DMS53 treated with DMSO at 0.1 percent for 48 hours (cell line): ENCODE measurements at regions not wholly inside any gene's neighbourhood (a gene's known extent, or its start where the extent isn't known, plus 50 kb on each side); places are given as distances from the start of the nearest gene placed in this dataset.

ENCODE experiments used
- DNase-seq: peaks from one replicate; lab custom pipeline; 2025; ENCODE audit not compliant: unreplicated experiment; lab: John Stamatoyannopoulos, UW

DNA sequence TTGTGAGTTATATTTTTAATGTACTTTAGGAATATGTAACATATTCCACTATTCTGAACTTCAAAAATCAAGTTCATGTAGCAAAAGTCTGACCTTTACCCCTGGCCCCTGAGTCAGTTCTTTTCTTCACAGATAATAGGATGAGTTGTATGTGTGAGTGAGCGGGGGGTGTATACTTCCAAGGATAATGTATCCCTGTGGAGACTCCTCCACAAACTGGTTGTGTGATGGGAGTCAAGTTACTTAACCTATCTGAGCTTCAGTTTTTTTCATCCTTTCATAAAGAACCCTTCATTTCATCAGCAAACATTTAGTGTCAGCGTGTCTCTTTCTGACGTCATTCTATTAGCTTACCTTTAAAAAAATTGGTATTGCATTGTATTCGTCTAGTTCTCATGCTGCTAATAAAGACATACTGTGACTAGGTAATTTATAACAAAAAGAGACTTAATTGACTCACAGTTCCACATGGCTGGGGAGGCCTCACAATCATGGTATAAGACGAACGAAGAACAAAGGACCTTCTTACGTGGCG lies 288.1 kb upstream of the GPC6 start:
- no peak for DNase-seq

DNA sequence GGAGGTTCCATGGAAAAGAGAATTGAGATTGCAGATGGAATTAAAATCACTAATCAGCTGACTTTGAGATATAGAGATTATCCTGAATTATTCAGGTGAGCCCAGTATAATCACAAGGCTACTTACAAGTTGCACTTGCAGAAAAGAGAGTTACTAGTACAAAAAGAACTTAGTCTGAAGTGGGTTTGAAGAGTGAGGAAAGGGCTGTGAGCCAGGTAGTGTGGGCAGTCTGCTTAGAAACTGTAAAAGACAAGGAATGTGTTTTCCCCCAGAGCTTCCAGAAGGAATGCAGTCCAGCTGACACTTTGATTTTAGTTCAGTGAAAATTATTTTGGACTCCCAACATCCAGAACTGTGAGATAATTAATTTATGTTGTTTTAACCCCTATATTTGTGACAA lies 285.4 kb upstream of the GPC6 start:
- DNase-seq = no peak

DNA sequence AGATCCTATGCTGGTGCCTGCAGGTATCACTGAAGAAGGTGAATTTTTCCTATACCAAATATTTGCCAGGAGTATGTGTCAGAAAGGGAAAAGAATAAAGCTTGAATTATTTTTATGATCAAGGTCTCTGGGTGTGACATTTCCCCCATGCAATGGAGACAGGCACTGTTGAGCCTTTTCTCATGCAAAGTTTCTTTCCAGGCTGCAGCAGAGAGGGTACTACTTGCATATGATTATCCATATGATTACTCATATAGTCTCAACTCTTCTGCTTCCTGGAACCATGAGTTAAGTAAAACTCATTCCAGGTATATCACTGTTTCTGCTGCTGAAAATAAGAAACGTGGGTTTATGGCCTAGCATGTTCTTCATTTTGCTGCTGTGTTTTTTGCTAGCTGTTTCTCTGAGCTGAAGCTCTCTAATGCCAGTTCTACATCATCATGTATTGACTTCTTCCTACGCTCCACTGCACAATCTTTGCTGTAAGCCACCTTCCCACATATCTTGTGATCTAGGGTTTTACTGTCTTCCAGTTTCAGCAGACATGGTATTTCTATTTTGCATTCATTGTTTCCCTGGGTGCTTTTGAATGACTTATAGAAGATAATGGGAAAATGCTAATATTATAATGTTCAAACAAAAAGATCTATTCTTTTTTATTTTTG lies 278.7 kb upstream of the GPC6 start:
- no peak for DNase-seq

DNA sequence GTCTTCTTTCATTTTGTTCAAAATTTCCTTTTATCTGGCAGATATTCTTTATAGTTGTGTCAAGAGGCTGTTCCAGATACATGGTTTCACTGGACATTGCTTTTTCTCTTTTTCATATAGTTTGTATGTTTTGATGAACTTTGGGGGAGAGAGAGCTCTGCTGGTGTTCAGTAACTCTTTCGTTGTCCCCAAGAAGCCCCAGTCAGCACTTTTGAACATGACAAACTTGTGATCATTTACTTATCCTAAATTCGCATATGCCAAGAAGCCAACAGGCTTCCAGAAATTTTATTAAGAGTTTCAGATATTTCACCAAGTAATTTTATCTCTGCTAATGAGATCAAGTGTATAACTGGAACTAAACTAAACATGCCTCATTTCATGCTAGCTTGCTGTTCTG lies 275.8 kb upstream of the GPC6 start:
- no peak for DNase-seq

DNA sequence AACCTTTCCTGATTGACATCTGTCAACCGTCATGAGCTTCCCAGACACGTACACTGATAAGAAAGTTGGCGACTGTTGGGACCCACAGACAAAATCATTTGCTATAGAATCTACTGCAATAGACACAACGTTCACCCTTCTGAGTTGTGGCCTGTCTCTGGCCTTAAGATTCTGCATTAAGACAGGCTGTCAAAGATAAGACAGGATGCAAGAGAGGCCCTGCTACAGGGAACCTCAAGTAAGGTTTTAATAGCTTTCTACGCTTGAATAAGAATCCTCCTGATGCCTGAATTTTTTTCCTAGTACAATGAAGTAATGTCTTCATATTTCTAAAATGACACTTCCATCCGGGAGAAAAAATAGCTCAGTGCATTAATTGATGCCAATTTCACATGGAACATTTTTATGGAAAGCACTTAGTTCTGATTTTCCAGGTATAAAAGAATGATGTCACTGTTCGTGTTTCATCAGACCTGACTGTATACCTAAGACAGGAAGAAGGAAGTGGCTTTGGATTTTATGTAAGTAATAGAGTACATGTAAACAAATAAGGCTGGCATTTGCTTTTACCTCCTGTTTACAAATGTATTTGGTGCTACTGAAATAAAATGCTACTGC lies 275.2 kb upstream of the GPC6 start:
- DNase-seq = peak; percentile 1

DNA sequence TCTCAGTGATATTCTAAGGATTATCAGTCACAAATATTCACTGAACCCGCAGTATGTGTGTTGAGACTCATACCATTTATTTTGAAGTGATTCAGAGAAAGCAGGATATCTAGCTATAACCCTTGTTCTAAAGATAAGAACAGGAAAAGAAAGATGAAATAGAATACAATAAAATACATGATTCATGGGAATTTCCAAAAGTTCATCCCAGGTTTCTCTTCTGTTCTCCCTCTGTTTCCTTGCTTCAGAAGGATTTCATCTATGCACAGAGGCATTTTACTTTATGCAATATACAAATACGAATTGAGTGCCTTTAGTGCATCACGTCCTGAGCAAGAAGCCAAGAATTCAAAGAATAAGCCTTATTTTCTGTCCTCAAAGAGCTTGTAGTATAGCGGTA lies 274.4 kb upstream of the GPC6 start:
- no peak for DNase-seq

DNA sequence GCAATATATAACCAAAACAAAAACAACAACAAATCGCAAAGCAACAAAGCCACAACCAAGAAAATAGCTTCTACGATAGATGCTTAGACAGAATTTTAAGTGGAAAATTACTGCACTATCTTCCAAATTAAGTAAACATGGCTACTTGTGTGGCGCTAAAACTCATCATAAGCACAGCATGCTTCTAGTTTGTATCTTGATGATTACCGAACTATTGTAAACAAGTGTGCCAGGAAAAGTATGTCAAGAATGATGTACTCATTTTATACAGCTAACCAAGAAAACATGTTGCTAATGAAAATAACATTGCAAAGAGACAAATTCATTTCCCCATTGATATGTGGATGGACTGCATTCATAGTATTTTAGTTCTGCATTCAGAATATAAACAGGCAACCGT lies 271.9 kb upstream of the GPC6 start:
- no peak for DNase-seq

DNA sequence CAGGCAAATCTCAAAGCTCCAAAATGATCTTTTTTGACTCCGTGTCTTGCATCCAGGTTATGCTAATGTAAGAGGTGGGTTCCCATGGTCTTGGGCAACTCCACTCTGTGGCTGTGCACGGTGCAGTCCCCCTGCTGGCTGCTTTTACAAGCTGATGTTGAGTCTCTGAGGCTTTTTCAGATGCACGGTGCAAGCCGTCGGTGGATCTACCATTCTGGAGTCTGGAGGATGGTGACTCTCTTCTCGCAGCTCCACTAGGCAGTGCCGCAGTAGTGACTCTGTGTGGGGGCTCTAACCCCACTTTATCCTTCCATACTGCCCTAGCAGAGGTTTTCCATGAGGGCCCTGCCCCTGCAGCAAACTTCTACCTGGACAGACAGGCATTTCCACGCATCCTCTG lies 266.8 kb upstream of the GPC6 start:
- no peak for DNase-seq

DNA sequence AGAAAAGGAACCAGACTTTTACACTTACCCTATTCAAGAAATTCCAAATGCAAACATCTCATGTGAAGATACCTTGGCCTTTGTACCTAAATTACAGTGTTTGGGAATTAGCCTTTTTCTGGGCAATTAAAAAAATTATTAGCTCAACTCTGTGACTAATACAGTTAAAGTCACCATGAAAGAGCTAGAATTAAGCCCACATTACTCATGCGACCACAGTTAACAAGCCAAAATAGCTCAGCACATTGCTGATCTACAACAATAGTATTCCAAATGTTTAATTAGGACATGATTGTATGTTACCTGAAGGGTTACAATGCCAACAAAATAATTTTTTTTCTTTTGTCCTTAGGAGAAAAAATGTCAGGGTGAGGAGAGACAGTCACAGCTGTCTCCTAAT lies 263.6 kb upstream of the GPC6 start:
- DNase-seq = no peak

DNA sequence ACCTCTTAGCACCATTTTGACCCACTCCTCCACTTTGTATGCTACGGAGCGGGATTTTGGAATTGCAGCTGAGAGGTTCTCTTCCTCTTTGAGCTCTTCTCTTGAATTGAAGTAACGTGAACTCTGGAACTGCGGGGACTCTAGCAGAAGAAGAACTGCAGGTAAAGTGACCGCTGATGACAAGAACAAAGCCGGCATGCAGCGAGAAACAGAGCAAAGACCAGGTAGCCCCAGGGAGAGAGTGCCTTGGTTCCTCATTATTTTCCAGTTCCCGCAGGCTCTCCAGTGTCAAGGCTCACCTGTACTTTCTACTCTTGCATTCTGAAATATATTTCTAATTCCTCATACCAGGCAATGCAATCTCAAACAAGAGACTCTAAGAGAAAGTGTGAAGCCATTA lies 260.3 kb upstream of the GPC6 start:
- DNase-seq = no peak

DNA sequence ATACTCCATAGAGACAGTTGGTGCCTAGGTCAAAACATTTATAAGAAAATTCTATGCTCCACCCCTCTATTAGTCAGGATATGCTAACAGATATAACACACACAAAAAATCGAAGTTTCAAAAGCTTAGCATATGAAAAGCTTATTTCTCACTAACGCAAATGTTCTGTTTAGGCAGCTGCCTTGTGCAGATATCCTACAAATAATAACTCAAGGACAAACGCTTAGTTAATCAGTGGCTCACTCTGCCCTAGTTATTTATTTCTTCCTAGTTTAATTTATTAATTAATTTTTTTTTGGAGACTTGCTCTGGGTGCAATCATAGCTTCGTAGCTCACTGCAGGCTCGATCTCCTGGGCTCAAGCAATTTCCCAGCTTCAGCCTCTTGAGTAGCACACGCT lies 259.7 kb upstream of the GPC6 start:
- DNase-seq = no peak

DNA sequence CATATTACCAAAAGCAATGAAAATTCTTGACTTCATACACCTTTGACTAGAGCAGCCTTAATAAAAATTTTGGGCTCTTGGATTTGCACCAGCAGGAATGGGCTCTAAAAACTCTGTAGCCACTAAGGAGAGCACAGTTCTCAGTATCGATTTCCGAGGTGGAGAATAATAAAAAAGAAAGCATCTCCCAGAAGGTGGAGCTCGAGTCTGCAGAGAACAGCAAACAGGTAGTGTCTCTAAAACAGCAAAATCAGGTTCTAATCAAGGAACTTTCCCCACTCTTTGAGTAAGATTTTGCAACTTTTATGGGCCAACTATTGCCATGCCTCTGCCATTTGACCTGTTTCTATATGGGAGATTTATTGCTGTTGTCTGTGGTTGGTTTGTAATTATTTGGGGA lies 258.7 kb upstream of the GPC6 start:
- no peak for DNase-seq

DNA sequence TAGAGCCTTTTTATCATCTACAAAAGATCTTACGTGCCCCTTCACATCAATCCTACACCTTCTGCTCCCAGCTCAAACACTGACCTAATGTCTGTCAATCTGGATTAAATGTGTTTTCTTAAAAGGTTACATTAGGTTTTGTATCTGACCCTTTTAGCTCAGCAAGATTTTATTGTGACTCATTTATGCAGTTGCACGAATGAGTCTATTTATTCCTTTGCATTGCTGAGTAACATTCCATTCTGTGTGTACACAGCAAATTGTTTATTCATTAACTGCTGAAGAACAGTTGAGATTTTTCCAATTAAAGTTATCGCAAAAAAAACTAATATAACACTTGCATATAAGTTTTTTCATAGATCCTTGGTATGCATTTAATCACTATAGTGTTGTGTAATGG lies 253.9 kb upstream of the GPC6 start:
- no peak for DNase-seq

DNA sequence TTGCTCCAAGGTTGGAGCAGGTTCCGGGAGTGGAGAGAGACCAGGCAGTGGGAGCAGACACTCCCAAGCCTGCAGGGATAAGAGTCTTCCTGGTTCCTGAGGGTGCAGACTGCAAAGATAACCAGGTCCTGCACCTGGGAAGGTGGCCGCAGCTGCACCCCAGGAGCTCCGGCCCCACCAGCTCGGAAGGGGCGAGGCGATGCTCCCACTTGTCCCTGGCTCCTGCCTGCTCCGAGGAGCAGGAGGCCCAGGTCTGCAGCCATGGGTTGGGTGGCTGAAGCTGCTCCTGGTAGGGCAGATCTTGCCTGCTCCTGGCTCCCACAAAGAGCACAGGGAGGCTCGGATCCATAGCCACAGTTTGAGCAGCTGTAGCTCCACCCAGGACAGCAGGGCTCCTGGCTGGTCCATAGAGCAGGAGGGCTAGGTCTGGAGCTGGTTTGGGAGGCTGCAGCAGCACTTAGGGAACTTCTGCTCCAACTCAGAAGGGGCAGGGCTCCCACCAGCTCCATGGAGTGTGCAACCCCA lies 251.6 kb upstream of the GPC6 start:
- DNase-seq = no peak

DNA sequence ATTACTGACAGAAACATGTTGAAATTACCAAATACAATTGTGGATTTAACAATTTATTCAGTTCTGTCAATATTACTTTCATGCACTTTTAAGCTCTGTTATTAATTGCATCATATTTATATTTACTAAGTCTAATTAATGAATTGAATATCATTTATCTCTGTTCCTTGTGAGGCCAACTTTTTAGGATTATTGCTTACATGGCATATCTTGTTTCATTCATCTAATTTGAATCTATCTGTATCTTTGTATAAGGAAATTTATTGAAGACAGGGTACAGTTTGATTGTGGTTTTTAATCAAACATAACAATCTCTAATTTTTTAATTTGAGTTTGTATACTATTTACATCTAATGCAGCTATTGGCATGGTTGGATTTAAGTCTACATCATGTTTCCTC lies 249.9 kb upstream of the GPC6 start:
- no peak for DNase-seq

DNA sequence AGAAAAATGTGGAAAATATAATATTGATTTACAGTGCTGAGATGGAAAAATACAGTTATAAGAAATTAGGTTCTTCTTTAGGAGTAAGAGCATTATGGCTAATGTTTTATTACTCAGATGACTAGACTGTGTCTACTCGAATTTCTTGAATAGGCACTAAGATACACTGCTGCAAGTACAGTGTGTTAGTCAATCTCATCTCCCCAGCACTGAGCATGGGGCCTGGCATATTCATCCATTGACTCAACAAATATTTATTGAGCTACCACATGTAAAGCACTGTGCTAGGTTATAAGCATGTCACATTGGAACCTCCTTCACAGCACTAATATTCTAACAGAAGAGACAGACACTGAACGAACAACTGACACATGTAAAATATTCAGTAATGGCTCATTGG lies 242.5 kb upstream of the GPC6 start:
- DNase-seq = no peak

DNA sequence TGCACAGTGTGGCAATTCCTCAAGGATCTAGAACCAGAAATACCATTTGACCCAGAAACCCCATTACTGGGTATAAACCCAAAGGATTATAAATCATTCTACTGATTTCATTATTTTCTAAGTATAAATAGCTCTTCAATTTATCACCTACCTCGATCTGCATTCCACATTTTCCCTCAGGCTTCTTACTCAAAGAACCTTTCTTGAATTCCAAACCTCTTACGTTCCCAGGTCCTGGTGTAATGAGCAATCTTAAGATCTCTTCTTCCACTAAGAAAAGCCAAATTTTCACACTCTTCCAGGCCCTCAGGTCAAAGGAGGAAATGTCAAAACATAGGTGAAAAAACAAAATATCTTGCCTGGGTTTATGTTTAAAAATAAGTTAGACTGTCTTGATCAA lies 237.3 kb upstream of the GPC6 start:
- DNase-seq = no peak

DNA sequence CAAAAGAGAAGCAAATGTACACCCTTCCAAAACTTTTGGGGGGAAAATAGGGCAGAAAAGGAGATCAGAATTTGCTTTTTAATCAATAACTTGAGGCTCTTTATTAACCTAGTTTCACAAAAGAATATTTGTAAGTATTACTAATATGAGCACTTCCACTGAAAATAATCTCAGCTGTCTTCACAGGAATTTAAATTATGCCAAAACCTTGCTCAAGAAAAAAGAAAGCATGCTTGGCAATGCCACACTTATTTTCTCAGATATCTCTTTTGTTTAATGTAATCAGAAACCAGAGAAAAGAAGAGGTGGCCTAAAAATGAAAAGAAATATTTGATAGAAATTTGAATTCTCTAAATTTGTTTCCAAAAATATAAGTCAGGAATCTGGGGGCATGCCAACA lies 234.9 kb upstream of the GPC6 start:
- no peak for DNase-seq

DNA sequence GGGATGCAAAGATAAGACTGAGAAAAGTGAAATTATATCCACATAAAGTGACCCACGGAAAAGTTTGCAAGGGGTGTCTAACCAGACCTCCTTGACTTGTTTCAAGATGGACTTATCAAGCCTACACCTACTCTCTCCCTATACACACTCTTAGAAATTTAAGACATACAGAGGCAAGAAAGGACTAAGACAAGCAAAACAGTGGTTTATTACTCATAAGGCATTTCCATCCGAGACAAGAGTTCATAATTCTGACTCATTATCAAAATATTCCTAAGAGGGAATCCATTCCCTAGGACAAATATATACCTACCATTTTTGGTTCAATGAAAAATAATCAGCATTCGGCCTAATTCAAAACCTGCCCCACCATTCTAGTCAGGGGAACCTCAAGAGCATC lies 232.6 kb upstream of the GPC6 start:
- no peak for DNase-seq

DNA sequence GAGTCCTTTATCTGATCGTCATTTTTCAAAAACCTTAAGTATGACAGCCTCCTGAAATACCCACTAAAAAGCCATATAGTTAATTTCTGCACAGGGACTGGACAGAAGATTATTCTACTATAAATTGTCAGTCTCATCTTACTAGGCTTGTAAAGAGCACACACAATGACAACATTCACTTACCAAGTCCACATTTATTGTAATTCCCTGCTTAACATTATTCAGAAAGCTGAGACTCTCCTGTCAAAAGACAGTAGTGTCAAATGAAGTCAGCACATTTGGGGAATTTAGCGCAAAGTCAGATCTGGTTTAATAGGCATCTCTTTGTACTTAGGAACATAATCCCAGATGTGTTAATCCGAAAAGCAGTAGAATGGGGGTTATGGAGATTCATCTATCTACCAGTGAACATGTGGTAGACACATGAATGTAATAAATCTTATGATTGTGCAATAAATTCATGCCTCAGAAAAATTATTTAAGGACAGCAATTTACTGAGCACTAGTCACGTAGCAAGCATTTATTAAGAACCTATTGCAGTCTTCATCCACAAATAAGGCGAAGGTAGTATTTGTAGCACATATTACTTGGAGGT lies 224.6 kb upstream of the GPC6 start:
- DNase-seq = no peak

DNA sequence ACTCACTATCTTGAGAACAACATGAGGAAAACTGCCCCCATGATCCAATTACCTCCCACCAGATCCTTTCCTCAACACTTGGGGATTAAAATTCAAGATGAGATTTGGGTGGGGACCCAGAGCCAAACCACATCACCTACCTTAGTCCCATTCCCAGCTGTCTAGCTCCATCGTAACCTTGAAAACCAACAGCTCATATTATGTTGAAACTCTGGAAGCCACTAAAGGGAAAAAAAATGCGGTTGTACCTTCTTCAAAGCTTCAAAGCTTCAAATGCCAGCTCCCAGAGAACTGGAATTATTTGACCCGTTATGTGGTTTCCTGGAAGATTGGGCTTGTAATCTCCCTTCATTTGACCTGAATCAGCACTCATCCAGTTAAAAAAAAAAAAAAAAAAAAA lies 223.1 kb upstream of the GPC6 start:
- DNase-seq = no peak

DNA sequence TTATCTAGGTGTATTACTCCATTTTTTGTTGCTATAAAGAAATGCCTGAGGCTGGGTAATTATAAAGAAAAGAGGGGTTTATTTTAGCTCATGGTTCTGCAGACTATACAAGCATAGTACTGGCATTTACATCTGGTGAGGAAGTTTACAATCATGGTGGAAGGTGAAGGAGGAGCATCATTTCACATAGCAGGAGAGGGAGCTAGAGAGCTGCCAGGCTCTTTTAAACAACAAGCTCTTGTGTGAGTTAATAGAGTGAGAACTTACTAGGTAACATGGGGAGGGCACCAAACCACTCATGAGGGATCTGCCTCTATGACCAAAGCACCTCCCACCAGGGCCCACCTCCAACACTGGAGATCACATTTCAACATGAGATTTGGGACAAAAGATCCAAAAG lies 221.7 kb upstream of the GPC6 start:
- DNase-seq = no peak
